ENCODE measurements at regions not wholly inside any gene's neighbourhood (a gene's known extent, or its start where the extent isn't known, plus 50 kb on each side); places are given as distances from the start of the nearest gene placed in this dataset.

- peaks cover 3 to 12% of the 10 kb centered on the region in 2 experiments; a peak in 3 of 4 replicates for H3K4me1 ChIP-seq (ENCODE audit: control insufficient read depth in 1 of 2, insufficient read depth in 2 of 2, low read length in 2 of 2)
- no peaks in the 10 kb centered on the region for H3K36me3 ChIP-seq (ENCODE audit: control insufficient read depth in 1 of 2, insufficient read depth in 2 of 2, low read length in 2 of 2)
- no peaks in the 10 kb centered on the region for H3K27me3 ChIP-seq (ENCODE audit: insufficient read depth, low read length)
- CTCF ChIA-PET, result no interaction called here
- H3K9ac ChIP-seq (ENCODE audit: low read length), result no peak overlapping the region
- intact Hi-C loops (cut with micrococcal nuclease), result no loop called here
- H3K4me2 ChIP-seq (ENCODE audit: low read length), result no peak overlapping the region
- H3K9me2 ChIP-seq (ENCODE audit: insufficient read depth), result no peaks in the 10 kb centered on the region
- H2AFZ ChIP-seq (ENCODE audit: low read depth, low read length, poor library complexity, severe bottlenecking), result no peak overlapping the region
- H3K4me3 ChIP-seq (replicated peaks in 1 of 2; ENCODE audit: low read depth in 1 of 2, low read length in 2 of 2), result no peak overlapping the region
- H3K79me2 ChIP-seq (ENCODE audit: insufficient read depth, low read length), result no peaks in the 10 kb centered on the region
- ATAC-seq (peak; percentile 63), DNase-seq (ENCODE audit: low read depth, low spot score) (no peak)
- RAD21 ChIA-PET (ENCODE audit: low non-redundant PET in 1 of 2, low total read pairs in 2 of 2, uncharacterized antibody in 2 of 2, unreplicated experiment in 2 of 2), result no interaction called here
- no peaks in the 10 kb centered on the region for H3K9me3 ChIP-seq (ENCODE audit: control insufficient read depth in 1 of 2, insufficient read depth in 1 of 2, low read depth in 1 of 2, low read length in 2 of 2)
- H3K27ac ChIP-seq (ENCODE audit: low read depth, low read length), result no peak overlapping the region
- H4K20me1 ChIP-seq (ENCODE audit: insufficient read depth), result no peaks in the 10 kb centered on the region
- no TSS peak for BruUV-seq (replicated peaks)
- no peak for TF ChIP-seq CTCF (IDR thresholded peaks at IDR 0.05 in 2 of 3, conservative IDR thresholded peaks at IDR 0.05 in 1 of 3; ENCODE audit: borderline replicate concordance in 1 of 3, insufficient read depth in 1 of 3, low read depth in 2 of 3, low read length in 2 of 3)
- TF ChIP-seq ZBTB33 (IDR thresholded peaks at IDR 0.05; ENCODE audit: extremely low read depth, insufficient replicate concordance, low read length), result no peak
- TF ChIP-seq CBX3 (IDR thresholded peaks at IDR 0.05; ENCODE audit: low read depth), result no peak
- TF ChIP-seq POLR2A (IDR thresholded peaks at IDR 0.05; ENCODE audit: borderline replicate concordance, extremely low read depth, insufficient read depth, insufficient read length), result no peak
- TF ChIP-seq SIN3A (IDR thresholded peaks at IDR 0.05; ENCODE audit: low read depth), result no peak
- TF ChIP-seq MAX (IDR thresholded peaks at IDR 0.05), result no peak
- no peak for TF ChIP-seq EZH2 (IDR thresholded peaks at IDR 0.05)
- no peak for TF ChIP-seq EZH2phosphoT487 (IDR thresholded peaks at IDR 0.05; ENCODE audit: borderline replicate concordance)
- no peak for TF ChIP-seq SRF (IDR thresholded peaks at IDR 0.05; ENCODE audit: low read depth)
- TF ChIP-seq ATF3 (IDR thresholded peaks at IDR 0.05), result no peak
- TF ChIP-seq FOSL1 (IDR thresholded peaks at IDR 0.05; ENCODE audit: low read depth), result no peak
- no peak for TF ChIP-seq REST (IDR thresholded peaks at IDR 0.05; ENCODE audit: low read depth)
- no peak for TF ChIP-seq SP1 (IDR thresholded peaks at IDR 0.05; ENCODE audit: low read depth)
- TF ChIP-seq RAD21 (IDR thresholded peaks at IDR 0.05; ENCODE audit: low read depth), result no peak
- TF ChIP-seq EGR1 (IDR thresholded peaks at IDR 0.05; ENCODE audit: low read depth), result no peak
- no peak for TF ChIP-seq ZFX (IDR thresholded peaks at IDR 0.05)
- TF ChIP-seq JUND (IDR thresholded peaks at IDR 0.05), result no peak
- no peak for TF ChIP-seq TCF7L2 (IDR thresholded peaks at IDR 0.05; ENCODE audit: borderline replicate concordance, extremely low read depth, insufficient read depth, insufficient read length)
- TF ChIP-seq CEBPB (IDR thresholded peaks at IDR 0.05; ENCODE audit: low read depth), result no peak
- POLR2A ChIA-PET, result no interaction called here
Measured at GRCh38 chr3:184632551-184633236, 71.1 kb downstream of the EPHB3 start.

Measured in HCT116 (cell line).